ENCODE measurements at regions not wholly inside any gene's neighbourhood (a gene's known extent, or its start where the extent isn't known, plus 50 kb on each side); places are given as distances from the start of the nearest gene placed in this dataset.
A peak's percentile ranks its signal among the peaks of the same experiment; 100 is the strongest.

GRCh38 chr3:102156426-102156825 is 278.4 kb upstream of the ZPLD1 start:
- Histone ChIP-seq H3K4me1 (ENCODE audit: control insufficient read depth, insufficient read depth, low read depth, low read length) (peaks cover 1% of the 10 kb centered on the region), H3K4me3 (ENCODE audit: insufficient read depth in 1 of 2, low read depth in 1 of 2, low read length in 2 of 2) (no peak overlapping the region), H3K9ac (ENCODE audit: low read length) (peak overlapping the region; percentile 61), H3K27ac (ENCODE audit: low read length, poor library complexity, severe bottlenecking) (peak overlapping the region; percentile 72), H2BK12ac (ENCODE audit: low read length in 2 of 2) (peak overlapping the region in 1 of 2 experiments; percentile 24), H4K91ac (ENCODE audit: low read length) (no peak overlapping the region), H4K8ac (ENCODE audit: low read length) (no peak overlapping the region), H2BK5ac (ENCODE audit: low read depth, low read length, poor library complexity, severe bottlenecking) (no peak overlapping the region), H2AK5ac (ENCODE audit: low read length, severe bottlenecking) (no peak overlapping the region), H3K79me1 (replicated peaks; ENCODE audit: low read length, poor library complexity, severe bottlenecking) (no peaks in the 10 kb centered on the region), H2AFZ (ENCODE audit: low read depth, low read length) (no peak overlapping the region), H2BK15ac (ENCODE audit: low read depth, poor library complexity, severe bottlenecking) (no peak overlapping the region), H2BK120ac (ENCODE audit: low read depth, low read length) (no peak overlapping the region), H3K4ac (ENCODE audit: low read depth in 1 of 2, low read length in 2 of 2) (no peak overlapping the region), H3K4me2 (ENCODE audit: low read length, poor library complexity, severe bottlenecking) (no peak overlapping the region), H3K23ac (ENCODE audit: low read length in 2 of 2) (no peak overlapping the region), H3K18ac (ENCODE audit: low read depth in 1 of 2, low read length in 2 of 2) (no peak overlapping the region), H3K36me3 (ENCODE audit: control insufficient read depth in 1 of 2, insufficient read depth in 2 of 2, low read depth in 1 of 2, low read length in 2 of 2) (no peaks in the 10 kb centered on the region), H3K14ac (ENCODE audit: low read length in 2 of 2) (no peak overlapping the region), H3K9me3 (ENCODE audit: control insufficient read depth, low read length) (peaks cover 6% of the 10 kb centered on the region), H3K27me3 (ENCODE audit: control insufficient read depth in 1 of 2, insufficient read depth in 1 of 2, low read length in 2 of 2) (no peaks in the 10 kb centered on the region)
- 61% methylated on average over 2 of the region's 2 CpGs for WGBS
- peak; percentile 91 for DNase-seq

GRCh38 chr3:102158080-102158740 is 276.6 kb upstream of the ZPLD1 start:
- Histone ChIP-seq H2BK5ac (ENCODE audit: low read depth, low read length, poor library complexity, severe bottlenecking) (no peak overlapping the region), H3K14ac (ENCODE audit: low read length in 2 of 2) (no peak overlapping the region), H3K18ac (ENCODE audit: low read depth in 1 of 2, low read length in 2 of 2) (no peak overlapping the region), H3K9me3 (ENCODE audit: control insufficient read depth, low read length) (no peaks in the 10 kb centered on the region), H3K27me3 (ENCODE audit: control insufficient read depth in 1 of 2, insufficient read depth in 1 of 2, low read length in 2 of 2) (no peaks in the 10 kb centered on the region), H2AK5ac (ENCODE audit: low read length, severe bottlenecking) (no peak overlapping the region), H3K4me1 (ENCODE audit: control insufficient read depth, insufficient read depth, low read depth, low read length) (peaks cover 1% of the 10 kb centered on the region), H3K4me2 (ENCODE audit: low read length, poor library complexity, severe bottlenecking) (no peak overlapping the region), H3K9ac (ENCODE audit: low read length) (no peak overlapping the region), H3K4ac (ENCODE audit: low read depth in 1 of 2, low read length in 2 of 2) (no peak overlapping the region), H3K27ac (ENCODE audit: low read length, poor library complexity, severe bottlenecking) (no peak overlapping the region), H4K8ac (ENCODE audit: low read length) (no peak overlapping the region), H3K79me1 (replicated peaks; ENCODE audit: low read length, poor library complexity, severe bottlenecking) (no peaks in the 10 kb centered on the region), H2AFZ (ENCODE audit: low read depth, low read length) (no peak overlapping the region), H3K36me3 (ENCODE audit: control insufficient read depth in 1 of 2, insufficient read depth in 2 of 2, low read depth in 1 of 2, low read length in 2 of 2) (no peaks in the 10 kb centered on the region), H2BK15ac (ENCODE audit: low read depth, poor library complexity, severe bottlenecking) (no peak overlapping the region), H4K91ac (ENCODE audit: low read length) (no peak overlapping the region), H3K4me3 (ENCODE audit: insufficient read depth in 1 of 2, low read depth in 1 of 2, low read length in 2 of 2) (no peak overlapping the region), H2BK120ac (ENCODE audit: low read depth, low read length) (no peak overlapping the region), H3K23ac (ENCODE audit: low read length in 2 of 2) (no peak overlapping the region), H2BK12ac (ENCODE audit: low read length in 2 of 2) (no peak overlapping the region)
- DNase-seq, result peak; percentile 20
- no CpG with 5 or more reads among the region's 3 CpGs for WGBS

GRCh38 chr3:102159810-102160451 is 274.9 kb upstream of the ZPLD1 start:
- H2AK5ac ChIP-seq (ENCODE audit: low read length, severe bottlenecking), result peak overlapping the region; percentile 80
- H2BK120ac ChIP-seq (ENCODE audit: low read depth, low read length), result no peak overlapping the region
- H3K9me3 ChIP-seq (ENCODE audit: control insufficient read depth, low read length), result no peaks in the 10 kb centered on the region
- no peak overlapping the region for H2BK5ac ChIP-seq (ENCODE audit: low read depth, low read length, poor library complexity, severe bottlenecking)
- H2AFZ ChIP-seq (ENCODE audit: low read depth, low read length), result no peak overlapping the region
- no peak overlapping the region for H3K27ac ChIP-seq (ENCODE audit: low read length, poor library complexity, severe bottlenecking)
- no peak overlapping the region for H3K23ac ChIP-seq (ENCODE audit: low read length in 2 of 2)
- no peak overlapping the region for H2BK12ac ChIP-seq (ENCODE audit: low read length in 2 of 2)
- no peak overlapping the region for H3K9ac ChIP-seq (ENCODE audit: low read length)
- no peak for DNase-seq
- no peak overlapping the region for H3K18ac ChIP-seq (ENCODE audit: low read depth in 1 of 2, low read length in 2 of 2)
- H4K91ac ChIP-seq (ENCODE audit: low read length), result no peak overlapping the region
- H3K27me3 ChIP-seq (ENCODE audit: control insufficient read depth in 1 of 2, insufficient read depth in 1 of 2, low read length in 2 of 2), result no peaks in the 10 kb centered on the region
- peaks cover 1% of the 10 kb centered on the region for H3K4me1 ChIP-seq (ENCODE audit: control insufficient read depth, insufficient read depth, low read depth, low read length)
- H3K4ac ChIP-seq (ENCODE audit: low read depth in 1 of 2, low read length in 2 of 2), result no peak overlapping the region
- H3K4me2 ChIP-seq (ENCODE audit: low read length, poor library complexity, severe bottlenecking), result no peak overlapping the region
- no peak overlapping the region for H3K4me3 ChIP-seq (ENCODE audit: insufficient read depth in 1 of 2, low read depth in 1 of 2, low read length in 2 of 2)
- no peaks in the 10 kb centered on the region for H3K79me1 ChIP-seq (replicated peaks; ENCODE audit: low read length, poor library complexity, severe bottlenecking)
- H2BK15ac ChIP-seq (ENCODE audit: low read depth, poor library complexity, severe bottlenecking), result no peak overlapping the region
- no peaks in the 10 kb centered on the region for H3K36me3 ChIP-seq (ENCODE audit: control insufficient read depth in 1 of 2, insufficient read depth in 2 of 2, low read depth in 1 of 2, low read length in 2 of 2)
- H3K14ac ChIP-seq (ENCODE audit: low read length in 2 of 2), result no peak overlapping the region
- WGBS, result 93% methylated on average over 1 of the region's 1 CpG
- H4K8ac ChIP-seq (ENCODE audit: low read length), result no peak overlapping the region

- Histone ChIP-seq H2BK12ac (ENCODE audit: low read length in 2 of 2) (no peak overlapping the region), H3K23ac (ENCODE audit: low read length in 2 of 2) (no peak overlapping the region), H3K27ac (ENCODE audit: low read length, poor library complexity, severe bottlenecking) (no peak overlapping the region), H2AK5ac (ENCODE audit: low read length, severe bottlenecking) (no peak overlapping the region), H3K18ac (ENCODE audit: low read depth in 1 of 2, low read length in 2 of 2) (no peak overlapping the region), H3K27me3 (ENCODE audit: control insufficient read depth in 1 of 2, insufficient read depth in 1 of 2, low read length in 2 of 2) (no peaks in the 10 kb centered on the region), H3K4me1 (ENCODE audit: control insufficient read depth, insufficient read depth, low read depth, low read length) (peaks cover 1% of the 10 kb centered on the region), H3K14ac (ENCODE audit: low read length in 2 of 2) (no peak overlapping the region), H4K91ac (ENCODE audit: low read length) (no peak overlapping the region), H3K4me2 (ENCODE audit: low read length, poor library complexity, severe bottlenecking) (no peak overlapping the region), H2BK15ac (ENCODE audit: low read depth, poor library complexity, severe bottlenecking) (no peak overlapping the region), H2BK5ac (ENCODE audit: low read depth, low read length, poor library complexity, severe bottlenecking) (no peak overlapping the region), H3K9me3 (ENCODE audit: control insufficient read depth, low read length) (no peaks in the 10 kb centered on the region), H2AFZ (ENCODE audit: low read depth, low read length) (no peak overlapping the region), H3K36me3 (ENCODE audit: control insufficient read depth in 1 of 2, insufficient read depth in 2 of 2, low read depth in 1 of 2, low read length in 2 of 2) (no peaks in the 10 kb centered on the region), H3K4me3 (ENCODE audit: insufficient read depth in 1 of 2, low read depth in 1 of 2, low read length in 2 of 2) (no peak overlapping the region), H3K9ac (ENCODE audit: low read length) (no peak overlapping the region), H3K79me1 (replicated peaks; ENCODE audit: low read length, poor library complexity, severe bottlenecking) (no peaks in the 10 kb centered on the region), H4K8ac (ENCODE audit: low read length) (no peak overlapping the region), H3K4ac (ENCODE audit: low read depth in 1 of 2, low read length in 2 of 2) (no peak overlapping the region), H2BK120ac (ENCODE audit: low read depth, low read length) (no peak overlapping the region)
- WGBS, result 99% methylated on average over 3 of the region's 5 CpGs
- DNase-seq, result peak; percentile 23
Measured at GRCh38 chr3:102161384-102162006, 273.3 kb upstream of the ZPLD1 start.

Measured in mesenchymal stem cell (in vitro differentiated cells and primary cell).